ENCODE measurements at regions not wholly inside any gene's neighbourhood (a gene's known extent, or its start where the extent isn't known, plus 50 kb on each side); places are given as distances from the start of the nearest gene placed in this dataset.

DNA sequence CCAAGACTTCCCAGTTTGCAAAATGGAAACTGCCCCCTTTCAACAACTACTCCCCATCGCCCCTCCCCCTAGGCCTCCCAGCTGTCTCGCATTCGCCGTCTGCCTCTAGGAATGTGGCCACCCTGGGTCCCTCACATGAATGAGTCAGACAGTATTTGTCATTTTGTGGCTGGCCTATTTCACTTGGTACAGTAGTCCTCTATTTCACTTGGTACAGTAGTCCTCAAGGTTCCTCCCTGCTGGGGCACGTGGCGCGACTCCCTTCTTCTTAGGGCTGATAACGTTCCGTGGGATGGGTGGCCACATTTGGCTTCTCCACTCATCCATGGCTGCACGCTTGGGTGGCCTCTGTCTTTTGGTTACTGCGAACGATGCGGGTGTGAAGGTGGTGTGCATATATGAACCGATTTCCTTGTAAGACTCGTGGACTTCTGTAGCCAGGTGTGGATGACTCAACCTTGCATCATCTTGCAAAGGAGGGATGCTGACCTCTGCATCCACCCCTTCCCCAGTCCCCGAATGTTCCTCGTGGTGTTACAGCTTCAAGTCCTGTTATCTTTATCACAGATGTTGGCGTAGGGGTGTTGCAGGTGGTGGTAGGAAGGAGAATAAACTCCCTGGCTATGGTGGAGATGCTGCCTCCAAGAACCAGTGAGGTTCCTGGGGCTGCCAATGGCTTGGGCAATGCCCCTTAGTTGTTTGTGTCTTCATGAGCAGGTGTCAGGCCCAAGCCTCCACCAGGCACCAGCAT, 112.1 kb upstream of the SOX1 start:
- no peaks in the 10 kb centered on the region for H3F3A ChIP-seq (replicated peaks; ENCODE audit: insufficient read depth)
- H4K20me1 ChIP-seq (ENCODE audit: insufficient read depth): no peaks in the 10 kb centered on the region
- DNase-seq: no peak
- no peaks in the 10 kb centered on the region for H3K36me3 ChIP-seq (replicated peaks in 1 of 2; ENCODE audit: control insufficient read depth in 1 of 2, insufficient read depth in 2 of 2, low read length in 1 of 2)
- H3K4me1 ChIP-seq (ENCODE audit: control insufficient read depth in 1 of 2, insufficient read depth in 2 of 2, low read depth in 1 of 2, low read length in 1 of 2): no peaks in the 10 kb centered on the region
- H3K4me2 ChIP-seq: no peak overlapping the region
- H3K27ac ChIP-seq (ENCODE audit: low read depth in 2 of 2, low read length in 1 of 2): no peak overlapping the region
- H3K79me2 ChIP-seq (ENCODE audit: insufficient read depth): no peaks in the 10 kb centered on the region
- no peak overlapping the region for H3K9ac ChIP-seq
- TF ChIP-seq SMC3 (IDR thresholded peaks at IDR 0.05; ENCODE audit: low read depth, low read length): no peak
- TF ChIP-seq EZH2phosphoT487 (IDR thresholded peaks at IDR 0.05; ENCODE audit: borderline replicate concordance, low read depth): no peak
- TF ChIP-seq FOSL2 (IDR thresholded peaks at IDR 0.05; ENCODE audit: borderline replicate concordance, low read depth): no peak
- TF ChIP-seq, protein P1, sequence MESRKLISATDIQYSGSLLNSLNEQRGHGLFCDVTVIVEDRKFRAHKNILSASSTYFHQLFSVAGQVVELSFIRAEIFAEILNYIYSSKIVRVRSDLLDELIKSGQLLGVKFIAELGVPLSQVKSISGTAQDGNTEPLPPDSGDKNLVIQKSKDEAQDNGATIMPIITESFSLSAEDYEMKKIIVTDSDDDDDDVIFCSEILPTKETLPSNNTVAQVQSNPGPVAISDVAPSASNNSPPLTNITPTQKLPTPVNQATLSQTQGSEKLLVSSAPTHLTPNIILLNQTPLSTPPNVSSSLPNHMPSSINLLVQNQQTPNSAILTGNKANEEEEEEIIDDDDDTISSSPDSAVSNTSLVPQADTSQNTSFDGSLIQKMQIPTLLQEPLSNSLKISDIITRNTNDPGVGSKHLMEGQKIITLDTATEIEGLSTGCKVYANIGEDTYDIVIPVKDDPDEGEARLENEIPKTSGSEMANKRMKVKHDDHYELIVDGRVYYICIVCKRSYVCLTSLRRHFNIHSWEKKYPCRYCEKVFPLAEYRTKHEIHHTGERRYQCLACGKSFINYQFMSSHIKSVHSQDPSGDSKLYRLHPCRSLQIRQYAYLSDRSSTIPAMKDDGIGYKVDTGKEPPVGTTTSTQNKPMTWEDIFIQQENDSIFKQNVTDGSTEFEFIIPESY (IDR thresholded peaks at IDR 0.05; ENCODE audit: borderline replicate concordance, low read depth): no peak
- TF ChIP-seq GATA2 (CRISPR knock-in tag; IDR thresholded peaks at IDR 0.05): no peak
- no peak for TF ChIP-seq MEF2A (IDR thresholded peaks at IDR 0.05; ENCODE audit: borderline replicate concordance, low read depth)
- no peak for TF ChIP-seq FOXJ3 (CRISPR knock-in tag; IDR thresholded peaks at IDR 0.05)
- TF ChIP-seq, protein P2, sequence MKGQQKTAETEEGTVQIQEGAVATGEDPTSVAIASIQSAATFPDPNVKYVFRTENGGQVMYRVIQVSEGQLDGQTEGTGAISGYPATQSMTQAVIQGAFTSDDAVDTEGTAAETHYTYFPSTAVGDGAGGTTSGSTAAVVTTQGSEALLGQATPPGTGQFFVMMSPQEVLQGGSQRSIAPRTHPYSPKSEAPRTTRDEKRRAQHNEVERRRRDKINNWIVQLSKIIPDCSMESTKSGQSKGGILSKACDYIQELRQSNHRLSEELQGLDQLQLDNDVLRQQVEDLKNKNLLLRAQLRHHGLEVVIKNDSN (IDR thresholded peaks at IDR 0.05; ENCODE audit: borderline replicate concordance, low read depth): no peak
- no peak for TF ChIP-seq GABPA (IDR thresholded peaks at IDR 0.05; ENCODE audit: low read depth)
- TF ChIP-seq SIN3A (IDR thresholded peaks at IDR 0.05; ENCODE audit: borderline replicate concordance, low read depth, low read length): no peak
- no peak for TF ChIP-seq POLR2AphosphoS5 (IDR thresholded peaks at IDR 0.05; ENCODE audit: low read depth, low read length)
- TF ChIP-seq, protein P3, sequence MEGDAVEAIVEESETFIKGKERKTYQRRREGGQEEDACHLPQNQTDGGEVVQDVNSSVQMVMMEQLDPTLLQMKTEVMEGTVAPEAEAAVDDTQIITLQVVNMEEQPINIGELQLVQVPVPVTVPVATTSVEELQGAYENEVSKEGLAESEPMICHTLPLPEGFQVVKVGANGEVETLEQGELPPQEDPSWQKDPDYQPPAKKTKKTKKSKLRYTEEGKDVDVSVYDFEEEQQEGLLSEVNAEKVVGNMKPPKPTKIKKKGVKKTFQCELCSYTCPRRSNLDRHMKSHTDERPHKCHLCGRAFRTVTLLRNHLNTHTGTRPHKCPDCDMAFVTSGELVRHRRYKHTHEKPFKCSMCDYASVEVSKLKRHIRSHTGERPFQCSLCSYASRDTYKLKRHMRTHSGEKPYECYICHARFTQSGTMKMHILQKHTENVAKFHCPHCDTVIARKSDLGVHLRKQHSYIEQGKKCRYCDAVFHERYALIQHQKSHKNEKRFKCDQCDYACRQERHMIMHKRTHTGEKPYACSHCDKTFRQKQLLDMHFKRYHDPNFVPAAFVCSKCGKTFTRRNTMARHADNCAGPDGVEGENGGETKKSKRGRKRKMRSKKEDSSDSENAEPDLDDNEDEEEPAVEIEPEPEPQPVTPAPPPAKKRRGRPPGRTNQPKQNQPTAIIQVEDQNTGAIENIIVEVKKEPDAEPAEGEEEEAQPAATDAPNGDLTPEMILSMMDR (IDR thresholded peaks at IDR 0.05): no peak
- TF ChIP-seq EP300 (IDR thresholded peaks at IDR 0.05; ENCODE audit: borderline replicate concordance in 1 of 2, low read depth in 1 of 2, low read length in 1 of 2): no peak
- TF ChIP-seq, protein P4, sequence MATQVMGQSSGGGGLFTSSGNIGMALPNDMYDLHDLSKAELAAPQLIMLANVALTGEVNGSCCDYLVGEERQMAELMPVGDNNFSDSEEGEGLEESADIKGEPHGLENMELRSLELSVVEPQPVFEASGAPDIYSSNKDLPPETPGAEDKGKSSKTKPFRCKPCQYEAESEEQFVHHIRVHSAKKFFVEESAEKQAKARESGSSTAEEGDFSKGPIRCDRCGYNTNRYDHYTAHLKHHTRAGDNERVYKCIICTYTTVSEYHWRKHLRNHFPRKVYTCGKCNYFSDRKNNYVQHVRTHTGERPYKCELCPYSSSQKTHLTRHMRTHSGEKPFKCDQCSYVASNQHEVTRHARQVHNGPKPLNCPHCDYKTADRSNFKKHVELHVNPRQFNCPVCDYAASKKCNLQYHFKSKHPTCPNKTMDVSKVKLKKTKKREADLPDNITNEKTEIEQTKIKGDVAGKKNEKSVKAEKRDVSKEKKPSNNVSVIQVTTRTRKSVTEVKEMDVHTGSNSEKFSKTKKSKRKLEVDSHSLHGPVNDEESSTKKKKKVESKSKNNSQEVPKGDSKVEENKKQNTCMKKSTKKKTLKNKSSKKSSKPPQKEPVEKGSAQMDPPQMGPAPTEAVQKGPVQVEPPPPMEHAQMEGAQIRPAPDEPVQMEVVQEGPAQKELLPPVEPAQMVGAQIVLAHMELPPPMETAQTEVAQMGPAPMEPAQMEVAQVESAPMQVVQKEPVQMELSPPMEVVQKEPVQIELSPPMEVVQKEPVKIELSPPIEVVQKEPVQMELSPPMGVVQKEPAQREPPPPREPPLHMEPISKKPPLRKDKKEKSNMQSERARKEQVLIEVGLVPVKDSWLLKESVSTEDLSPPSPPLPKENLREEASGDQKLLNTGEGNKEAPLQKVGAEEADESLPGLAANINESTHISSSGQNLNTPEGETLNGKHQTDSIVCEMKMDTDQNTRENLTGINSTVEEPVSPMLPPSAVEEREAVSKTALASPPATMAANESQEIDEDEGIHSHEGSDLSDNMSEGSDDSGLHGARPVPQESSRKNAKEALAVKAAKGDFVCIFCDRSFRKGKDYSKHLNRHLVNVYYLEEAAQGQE (IDR thresholded peaks at IDR 0.05; ENCODE audit: low read depth, low read length): no peak
- TF ChIP-seq, protein P5, sequence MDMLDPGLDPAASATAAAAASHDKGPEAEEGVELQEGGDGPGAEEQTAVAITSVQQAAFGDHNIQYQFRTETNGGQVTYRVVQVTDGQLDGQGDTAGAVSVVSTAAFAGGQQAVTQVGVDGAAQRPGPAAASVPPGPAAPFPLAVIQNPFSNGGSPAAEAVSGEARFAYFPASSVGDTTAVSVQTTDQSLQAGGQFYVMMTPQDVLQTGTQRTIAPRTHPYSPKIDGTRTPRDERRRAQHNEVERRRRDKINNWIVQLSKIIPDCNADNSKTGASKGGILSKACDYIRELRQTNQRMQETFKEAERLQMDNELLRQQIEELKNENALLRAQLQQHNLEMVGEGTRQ (IDR thresholded peaks at IDR 0.05; ENCODE audit: borderline replicate concordance, low read depth, low read length): no peak
- H3K4me3 ChIP-seq (ENCODE audit: low read depth in 2 of 2, low read length in 1 of 2): no peak overlapping the region
- no peaks in the 10 kb centered on the region for H3K9me2 ChIP-seq
- no peaks in the 10 kb centered on the region for H3K9me3 ChIP-seq
- ChIA-PET POLR2A (no interaction called here), CTCF (no interaction called here)
- H3K27me3 ChIP-seq (ENCODE audit: insufficient read depth): peaks cover 5% of the 10 kb centered on the region; the same call in 1 of the 2 replicates
- no peak overlapping the region for H2AFZ ChIP-seq (ENCODE audit: low read depth)
- 25% methylated on average over 11 of the region's 18 CpGs for WGBS (ENCODE audit: low lambda C conversion rate)

All from SK-N-SH (cell line).